ENCODE measurements at regions not wholly inside any gene's neighbourhood (a gene's known extent, or its start where the extent isn't known, plus 50 kb on each side); places are given as distances from the start of the nearest gene placed in this dataset.

GRCh38 chr4:165689159-165689558, 183.9 kb upstream of the TLL1 start:
- H3K27me3 Mint-ChIP-seq: no peaks in the 10 kb centered on the region

GRCh38 chr4:165692082-165692481, 181.0 kb upstream of the TLL1 start:
- intact Hi-C loops (cut with DNase I, micrococcal nuclease): no loop called here
- H3K36me3 ChIP-seq (ENCODE audit: insufficient read depth, low read length): no peaks in the 10 kb centered on the region
- Mint-ChIP-seq H3K27me3 (no peaks in the 10 kb centered on the region), H3K27ac (no peak overlapping the region), H3K4me3 (no peak overlapping the region), H3K4me1 (ENCODE audit: low read depth) (no peaks in the 10 kb centered on the region), H3K36me3 (ENCODE audit: low read depth) (no peaks in the 10 kb centered on the region), H3K9me3 (no peaks in the 10 kb centered on the region)
- DNase-seq (no peak), ATAC-seq (ENCODE audit: poor library complexity) (no peak)
- H3K4me1 ChIP-seq (ENCODE audit: insufficient read depth, low read length): no peaks in the 10 kb centered on the region
- no peaks in the 10 kb centered on the region for H3K27me3 ChIP-seq (ENCODE audit: control insufficient read depth in 1 of 2, insufficient read depth in 2 of 2, low read length in 2 of 2)
- ChIA-PET POLR2A (no interaction called here), CTCF (no interaction called here)
- H3K9me3 ChIP-seq (ENCODE audit: control insufficient read depth in 1 of 2, insufficient read depth in 1 of 2, low read length in 2 of 2): no peaks in the 10 kb centered on the region
- H3K4me3 ChIP-seq (ENCODE audit: low read length): no peak overlapping the region
- H3K27ac ChIP-seq (ENCODE audit: low read depth in 1 of 2, low read length in 2 of 2): no peak overlapping the region
- TF ChIP-seq, protein P1, sequence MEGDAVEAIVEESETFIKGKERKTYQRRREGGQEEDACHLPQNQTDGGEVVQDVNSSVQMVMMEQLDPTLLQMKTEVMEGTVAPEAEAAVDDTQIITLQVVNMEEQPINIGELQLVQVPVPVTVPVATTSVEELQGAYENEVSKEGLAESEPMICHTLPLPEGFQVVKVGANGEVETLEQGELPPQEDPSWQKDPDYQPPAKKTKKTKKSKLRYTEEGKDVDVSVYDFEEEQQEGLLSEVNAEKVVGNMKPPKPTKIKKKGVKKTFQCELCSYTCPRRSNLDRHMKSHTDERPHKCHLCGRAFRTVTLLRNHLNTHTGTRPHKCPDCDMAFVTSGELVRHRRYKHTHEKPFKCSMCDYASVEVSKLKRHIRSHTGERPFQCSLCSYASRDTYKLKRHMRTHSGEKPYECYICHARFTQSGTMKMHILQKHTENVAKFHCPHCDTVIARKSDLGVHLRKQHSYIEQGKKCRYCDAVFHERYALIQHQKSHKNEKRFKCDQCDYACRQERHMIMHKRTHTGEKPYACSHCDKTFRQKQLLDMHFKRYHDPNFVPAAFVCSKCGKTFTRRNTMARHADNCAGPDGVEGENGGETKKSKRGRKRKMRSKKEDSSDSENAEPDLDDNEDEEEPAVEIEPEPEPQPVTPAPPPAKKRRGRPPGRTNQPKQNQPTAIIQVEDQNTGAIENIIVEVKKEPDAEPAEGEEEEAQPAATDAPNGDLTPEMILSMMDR (IDR thresholded peaks at IDR 0.05): no peak

More at GRCh38 chr4:165689159-165689558, 183.9 kb upstream of the TLL1 start:
- H3K27ac Mint-ChIP-seq: no peak overlapping the region
- Histone ChIP-seq H3K27me3 (ENCODE audit: control insufficient read depth in 1 of 2, insufficient read depth in 2 of 2, low read length in 2 of 2) (no peaks in the 10 kb centered on the region), H3K27ac (ENCODE audit: low read depth in 1 of 2, low read length in 2 of 2) (no peak overlapping the region), H3K4me1 (ENCODE audit: insufficient read depth, low read length) (no peaks in the 10 kb centered on the region), H3K36me3 (ENCODE audit: insufficient read depth, low read length) (no peaks in the 10 kb centered on the region), H3K4me3 (ENCODE audit: low read length) (no peak overlapping the region), H3K9me3 (ENCODE audit: control insufficient read depth in 1 of 2, insufficient read depth in 1 of 2, low read length in 2 of 2) (no peaks in the 10 kb centered on the region)
- no peaks in the 10 kb centered on the region for H3K4me1 Mint-ChIP-seq (ENCODE audit: low read depth)
- no peak for DNase-seq
- H3K9me3 Mint-ChIP-seq: no peaks in the 10 kb centered on the region
- ATAC-seq (ENCODE audit: poor library complexity): no peak
- no peaks in the 10 kb centered on the region for H3K36me3 Mint-ChIP-seq (ENCODE audit: low read depth)
- ChIA-PET CTCF (no interaction called here), POLR2A (no interaction called here)
- TF ChIP-seq, protein P1 (IDR thresholded peaks at IDR 0.05): no peak
- no peak overlapping the region for H3K4me3 Mint-ChIP-seq
- intact Hi-C loops (cut with DNase I, micrococcal nuclease): no loop called here

DNA sequence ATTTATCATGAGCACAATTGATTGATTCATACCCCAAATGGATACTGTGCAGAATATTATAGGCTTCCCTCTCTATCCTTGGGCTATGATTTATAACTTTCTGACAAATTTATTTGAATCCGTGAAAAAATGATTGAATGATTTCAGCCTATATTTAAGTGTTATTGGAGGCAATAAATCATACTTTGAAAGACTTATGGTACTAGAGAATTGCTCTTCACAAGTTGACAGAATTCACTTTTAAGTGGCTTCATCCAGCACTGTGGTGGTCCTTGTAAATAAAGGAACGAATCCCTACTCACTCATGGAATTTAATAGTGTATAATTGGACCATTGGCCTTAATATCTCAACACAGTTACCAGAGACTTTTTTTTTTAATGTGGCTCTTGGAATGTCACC, 174.8 kb upstream of the TLL1 start:
- ChIA-PET POLR2A (no interaction called here), CTCF (no interaction called here)
- H3K4me1 Mint-ChIP-seq (ENCODE audit: low read depth): no peaks in the 10 kb centered on the region
- no peaks in the 10 kb centered on the region for H3K27me3 ChIP-seq (ENCODE audit: control insufficient read depth in 1 of 2, insufficient read depth in 2 of 2, low read length in 2 of 2)
- no peaks in the 10 kb centered on the region for H3K27me3 Mint-ChIP-seq
- H3K4me3 Mint-ChIP-seq: no peak overlapping the region
- H3K27ac ChIP-seq (ENCODE audit: low read depth in 1 of 2, low read length in 2 of 2): no peak overlapping the region
- H3K9me3 Mint-ChIP-seq: no peaks in the 10 kb centered on the region
- no peak overlapping the region for H3K27ac Mint-ChIP-seq
- H3K36me3 Mint-ChIP-seq (ENCODE audit: low read depth): no peaks in the 10 kb centered on the region
- no peaks in the 10 kb centered on the region for H3K4me1 ChIP-seq (ENCODE audit: insufficient read depth, low read length)
- intact Hi-C loops (cut with DNase I, micrococcal nuclease): no loop called here
- TF ChIP-seq, protein P1 (IDR thresholded peaks at IDR 0.05): no peak
- DNase-seq (no peak), ATAC-seq (ENCODE audit: poor library complexity) (no peak)
- no peak overlapping the region for H3K4me3 ChIP-seq (ENCODE audit: low read length)
- H3K9me3 ChIP-seq (ENCODE audit: control insufficient read depth in 1 of 2, insufficient read depth in 1 of 2, low read length in 2 of 2): no peaks in the 10 kb centered on the region
- H3K36me3 ChIP-seq (ENCODE audit: insufficient read depth, low read length): no peaks in the 10 kb centered on the region
